ENCODE measurements at regions not wholly inside any gene's neighbourhood (a gene's known extent, or its start where the extent isn't known, plus 50 kb on each side); places are given as distances from the start of the nearest gene placed in this dataset.
"Not testable (repeated sequence)": the region's sequence is repeated elsewhere in the genome, so short reads cannot be mapped to it uniquely, and the experiment has no call there.

DNA sequence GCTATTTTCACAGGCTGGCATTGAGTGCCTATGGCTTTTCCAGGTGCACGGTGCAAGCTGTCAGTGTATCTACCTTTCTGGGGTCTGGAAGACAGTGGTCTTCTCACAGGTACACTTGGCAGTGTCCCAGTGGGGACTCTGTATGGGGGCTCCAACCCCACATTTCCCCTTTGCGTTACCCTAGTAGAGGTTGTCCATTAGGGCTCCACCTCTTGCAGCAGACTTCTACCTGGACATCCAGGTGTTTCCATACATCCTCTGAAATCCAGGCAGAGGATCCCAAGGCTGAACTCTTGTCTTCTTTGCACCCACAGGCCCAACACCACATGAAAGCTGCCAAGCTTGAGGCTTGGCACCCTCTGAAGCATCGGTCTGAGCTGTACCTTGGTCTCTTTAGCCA is 735.7 kb upstream of the INTU start:
- H3K4me3 ChIP-seq (ENCODE audit: low read depth, low read length) = no peak overlapping the region

DNA sequence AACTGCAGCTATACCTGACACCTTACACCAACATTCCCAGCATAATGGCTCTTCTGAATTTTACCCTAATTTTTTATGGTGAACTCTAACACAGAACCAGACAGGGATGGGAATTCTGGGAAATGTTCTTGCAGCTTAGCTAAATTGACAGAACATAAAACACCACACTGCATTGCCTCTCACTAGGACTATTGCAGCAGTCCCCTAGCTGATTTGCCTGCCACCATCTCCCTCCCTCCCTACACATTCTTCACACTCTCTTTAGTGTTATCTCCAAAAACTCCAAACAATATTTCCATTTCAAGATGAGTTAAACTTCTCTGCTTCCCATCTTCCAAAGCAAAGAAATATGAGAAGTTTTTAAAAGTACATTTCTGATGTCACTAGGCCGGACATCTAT is 733.9 kb upstream of the INTU start:
- no peak for DNase-seq (ENCODE audit: low read depth)
- no peak overlapping the region for H3K4me3 ChIP-seq (ENCODE audit: low read depth, low read length)
- TF ChIP-seq, protein P1, sequence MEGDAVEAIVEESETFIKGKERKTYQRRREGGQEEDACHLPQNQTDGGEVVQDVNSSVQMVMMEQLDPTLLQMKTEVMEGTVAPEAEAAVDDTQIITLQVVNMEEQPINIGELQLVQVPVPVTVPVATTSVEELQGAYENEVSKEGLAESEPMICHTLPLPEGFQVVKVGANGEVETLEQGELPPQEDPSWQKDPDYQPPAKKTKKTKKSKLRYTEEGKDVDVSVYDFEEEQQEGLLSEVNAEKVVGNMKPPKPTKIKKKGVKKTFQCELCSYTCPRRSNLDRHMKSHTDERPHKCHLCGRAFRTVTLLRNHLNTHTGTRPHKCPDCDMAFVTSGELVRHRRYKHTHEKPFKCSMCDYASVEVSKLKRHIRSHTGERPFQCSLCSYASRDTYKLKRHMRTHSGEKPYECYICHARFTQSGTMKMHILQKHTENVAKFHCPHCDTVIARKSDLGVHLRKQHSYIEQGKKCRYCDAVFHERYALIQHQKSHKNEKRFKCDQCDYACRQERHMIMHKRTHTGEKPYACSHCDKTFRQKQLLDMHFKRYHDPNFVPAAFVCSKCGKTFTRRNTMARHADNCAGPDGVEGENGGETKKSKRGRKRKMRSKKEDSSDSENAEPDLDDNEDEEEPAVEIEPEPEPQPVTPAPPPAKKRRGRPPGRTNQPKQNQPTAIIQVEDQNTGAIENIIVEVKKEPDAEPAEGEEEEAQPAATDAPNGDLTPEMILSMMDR (IDR thresholded peaks at IDR 0.05; ENCODE audit: insufficient read depth, low read depth, low read length) = no peak

More for the DNA sequence above, 735.7 kb upstream of the INTU start:
- no peak for DNase-seq (ENCODE audit: low read depth)
- TF ChIP-seq, protein P1 (IDR thresholded peaks at IDR 0.05; ENCODE audit: insufficient read depth, low read depth, low read length) = no peak

DNA sequence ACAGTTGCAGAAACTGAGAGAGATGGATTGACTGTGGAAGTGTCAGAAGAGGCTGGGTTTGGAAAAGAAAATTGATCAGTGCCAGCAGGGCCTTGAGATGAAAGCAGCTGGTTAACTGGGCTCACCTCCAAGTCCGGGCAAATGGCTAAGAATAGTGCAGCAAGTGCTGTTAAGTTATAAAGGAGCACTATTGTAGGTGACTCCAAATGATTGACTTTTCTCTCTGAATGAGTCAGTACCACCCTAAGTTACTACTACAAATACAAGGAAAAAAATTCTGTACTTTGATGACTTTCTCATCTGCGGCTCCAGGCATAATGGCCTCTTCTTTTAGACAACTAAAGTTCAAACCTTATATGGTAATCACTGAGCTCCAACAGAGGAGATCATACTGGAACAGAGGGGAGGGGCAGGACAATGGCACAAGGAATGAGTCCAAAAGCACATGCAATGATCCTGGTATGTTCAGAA is 733.4 kb upstream of the INTU start:
- TF ChIP-seq, protein P1 (IDR thresholded peaks at IDR 0.05; ENCODE audit: insufficient read depth, low read depth, low read length) = no peak
- DNase-seq (ENCODE audit: low read depth) = peak; percentile 28
- H3K4me3 ChIP-seq (ENCODE audit: low read depth, low read length) = no peak overlapping the region

DNA sequence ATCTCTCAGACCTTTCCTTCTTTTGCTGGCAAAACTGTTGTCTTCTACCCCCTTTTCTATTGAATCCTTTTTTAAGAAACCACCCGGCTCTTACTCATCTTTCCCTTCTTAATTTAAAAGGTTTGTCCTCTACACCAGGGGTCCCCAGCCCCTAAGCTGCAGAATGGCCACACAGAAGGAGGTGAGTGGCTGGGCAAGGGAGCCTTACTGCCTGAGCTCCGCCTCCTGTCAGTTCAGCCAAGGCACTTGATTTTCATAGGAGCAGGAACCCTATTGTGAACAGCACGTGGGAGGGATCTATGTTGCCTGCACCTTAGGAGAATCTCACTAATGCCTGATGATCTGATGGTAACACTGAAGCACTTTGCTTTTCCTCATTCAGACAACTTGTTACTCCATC is 726.3 kb upstream of the INTU start:
- TF ChIP-seq, protein P1 (IDR thresholded peaks at IDR 0.05; ENCODE audit: insufficient read depth, low read depth, low read length) = no peak
- H3K4me3 ChIP-seq (ENCODE audit: low read depth, low read length) = no peak overlapping the region
- no peak for DNase-seq (ENCODE audit: low read depth)

DNA sequence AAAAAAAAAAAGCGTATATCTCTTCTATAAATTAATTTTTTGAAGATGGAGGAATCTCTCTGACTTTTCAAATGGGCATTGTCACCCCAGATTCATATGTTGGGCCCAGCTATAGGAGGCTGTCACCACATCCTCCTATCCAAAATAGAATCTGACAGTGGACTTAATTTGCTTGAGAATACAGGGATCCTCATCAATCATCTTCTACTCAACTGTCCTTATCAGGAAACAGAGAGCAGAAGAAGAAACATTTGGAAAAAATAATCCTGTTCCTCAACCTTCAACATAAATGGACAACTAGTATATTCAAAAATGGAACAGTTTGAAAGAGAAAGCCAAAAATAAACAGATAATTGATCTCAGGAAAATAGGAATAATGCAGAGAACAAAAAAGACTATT is 725.4 kb upstream of the INTU start:
- DNase-seq (ENCODE audit: low read depth) = no peak
- TF ChIP-seq, protein P1 (IDR thresholded peaks at IDR 0.05; ENCODE audit: insufficient read depth, low read depth, low read length) = no peak
- no peak overlapping the region for H3K4me3 ChIP-seq (ENCODE audit: low read depth, low read length)

DNA sequence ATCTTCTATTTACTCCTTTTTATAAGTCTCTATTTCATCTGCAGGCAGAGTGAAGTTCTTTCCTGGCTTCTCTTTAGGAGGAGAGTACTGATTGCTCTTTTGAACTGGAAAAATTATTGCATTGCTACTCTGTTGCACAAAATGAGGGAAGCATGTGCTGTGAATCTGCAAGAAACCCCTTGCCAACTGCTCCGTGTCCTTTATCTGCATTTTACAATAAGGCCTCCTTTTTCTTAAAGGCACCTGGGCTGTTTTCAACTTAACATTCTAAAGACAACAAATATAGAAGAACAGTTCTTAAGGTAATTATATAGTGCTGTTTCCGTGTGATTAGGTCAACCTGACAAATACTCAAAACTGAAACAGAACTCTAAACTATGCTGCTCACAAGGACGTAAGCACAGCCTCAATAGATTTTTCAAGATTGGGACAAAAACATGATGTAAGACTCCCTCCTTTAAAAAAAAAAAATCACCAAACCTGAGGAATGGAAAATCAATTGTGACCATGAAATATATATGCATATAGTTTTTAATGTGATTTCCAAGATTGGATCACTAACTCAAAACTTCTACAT is 716.6 kb upstream of the INTU start:
- TF ChIP-seq, protein P1 (IDR thresholded peaks at IDR 0.05; ENCODE audit: insufficient read depth, low read depth, low read length) = no peak
- DNase-seq (ENCODE audit: low read depth) = peak; percentile 13
- no peak overlapping the region for H3K4me3 ChIP-seq (ENCODE audit: low read depth, low read length)

DNA sequence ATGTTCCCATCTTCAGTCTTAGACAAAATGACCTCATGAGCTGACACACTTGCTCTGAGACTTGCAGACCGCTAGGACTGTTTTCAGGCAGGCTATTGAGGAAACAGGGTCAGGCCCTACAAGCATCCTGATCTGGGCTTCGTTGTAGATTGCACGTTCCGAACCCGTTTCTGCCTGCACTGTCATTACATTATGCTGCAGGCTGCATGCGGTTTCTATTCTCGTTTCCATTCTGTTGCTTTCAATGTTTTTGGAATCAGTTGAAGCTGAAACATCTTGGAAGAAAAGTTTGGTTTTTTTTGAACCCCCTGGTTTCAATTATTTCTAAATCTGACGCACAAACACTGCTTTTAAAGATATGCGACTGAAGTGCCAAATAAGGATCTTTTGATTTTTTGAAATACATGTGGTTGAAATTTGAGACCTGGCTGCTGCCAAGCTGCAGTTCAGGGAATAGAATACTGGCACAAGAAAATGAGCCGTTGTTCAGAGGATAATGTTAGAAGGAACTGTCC is 716.1 kb upstream of the INTU start:
- TF ChIP-seq, protein P1 (IDR thresholded peaks at IDR 0.05; ENCODE audit: insufficient read depth, low read depth, low read length) = peak; percentile 11
- DNase-seq (ENCODE audit: low read depth) = peak; percentile 55
- peak overlapping the region; percentile 17 for H3K4me3 ChIP-seq (ENCODE audit: low read depth, low read length)

DNA sequence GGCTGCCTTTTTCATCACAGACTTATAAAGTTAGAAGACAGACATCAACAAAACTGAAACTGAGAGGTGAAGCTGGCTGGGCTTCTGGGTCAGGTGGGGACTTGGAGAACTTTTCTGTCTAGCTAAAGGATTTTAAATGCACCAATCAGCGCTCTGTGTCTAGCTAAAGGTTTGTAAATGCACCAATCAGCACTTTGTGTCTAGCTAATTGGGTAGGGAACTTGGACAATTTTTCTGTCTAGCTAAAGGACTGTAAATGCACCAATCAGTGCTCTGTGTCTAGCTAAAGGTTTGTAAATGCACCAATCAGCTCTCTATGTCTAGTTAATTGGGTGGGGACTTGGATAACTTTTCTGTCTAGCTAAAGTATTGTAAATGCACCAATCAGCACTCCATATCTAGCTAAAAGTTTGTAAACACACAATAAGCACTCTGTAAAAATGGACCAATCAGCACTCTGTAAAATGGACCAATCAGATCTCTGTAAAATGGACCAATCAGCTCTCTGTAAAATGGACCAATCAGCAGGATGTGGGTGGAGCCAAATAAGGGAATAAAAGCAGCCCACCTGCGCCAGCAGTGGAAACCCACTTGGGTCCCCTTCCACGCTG is 710.3 kb upstream of the INTU start:
- not testable (repeated sequence) for DNase-seq (ENCODE audit: low read depth)

More for the DNA sequence above, 710.3 kb upstream of the INTU start:
- H3K4me3 ChIP-seq (ENCODE audit: low read depth, low read length) = not testable (repeated sequence)

Measured in fibroblast of villous mesenchyme (primary cell).